ENCODE measurements at regions not wholly inside any gene's neighbourhood (a gene's known extent, or its start where the extent isn't known, plus 50 kb on each side); places are given as distances from the start of the nearest gene placed in this dataset.

- H3K27me3 ChIP-seq (replicated peaks in 1 of 4; ENCODE audit: control insufficient read depth in 3 of 4, extremely low read depth in 1 of 4, insufficient read depth in 3 of 4, low read length in 3 of 4) = no peaks in the 10 kb centered on the region
- H3K79me2 ChIP-seq (ENCODE audit: control insufficient read depth in 1 of 2, insufficient read depth in 2 of 2, low read length in 2 of 2) = no peaks in the 10 kb centered on the region
- no peak overlapping the region for H2BK15ac ChIP-seq (ENCODE audit: low read length)
- no peak overlapping the region for H2BK120ac ChIP-seq (replicated peaks; ENCODE audit: low read depth, low read length)
- H3K23me2 ChIP-seq (ENCODE audit: low read depth, low read length) = no peaks in the 10 kb centered on the region
- H2BK5ac ChIP-seq (ENCODE audit: low read depth, low read length) = no peak overlapping the region
- no peaks in the 10 kb centered on the region for H4K20me1 ChIP-seq (replicated peaks in 1 of 2; ENCODE audit: control insufficient read depth in 1 of 2, insufficient read depth in 2 of 2, low read length in 2 of 2)
- H3K14ac ChIP-seq (ENCODE audit: insufficient read length) = no peak overlapping the region
- no peaks in the 10 kb centered on the region for H3K9me3 ChIP-seq (ENCODE audit: insufficient read depth in 2 of 2, low read depth in 1 of 2, low read length in 1 of 2)
- no peak overlapping the region for H3K4me3 ChIP-seq (ENCODE audit: extremely low read depth in 1 of 4, insufficient read depth in 2 of 4, low read depth in 3 of 4, low read length in 4 of 4)
- POLR2A ChIA-PET (ENCODE audit: partially characterized antibody) = no interaction called here
- no peaks in the 10 kb centered on the region for H3K79me1 ChIP-seq (ENCODE audit: low read depth, low read length)
- CTCF ChIA-PET (ENCODE audit: partially characterized antibody) = interaction anchor here (1.1 to 1.5 kb wide), 3 partner anchors 202 to 283 kb away, joined by 3 to 5 read pairs (median 3); no protein-coding TSS in a partner anchor
- no peak overlapping the region for H3K4ac ChIP-seq (replicated peaks; ENCODE audit: insufficient read length, low read depth, low read length)
- H2BK12ac ChIP-seq (ENCODE audit: low read depth, low read length) = no peak overlapping the region
- no peak overlapping the region for H3K18ac ChIP-seq (ENCODE audit: extremely low read depth, low read length)
- no peak overlapping the region for H4K91ac ChIP-seq (replicated peaks; ENCODE audit: insufficient read length, low read length)
- no peak overlapping the region for H2BK20ac ChIP-seq (ENCODE audit: low read length)
- no peak overlapping the region for H4K5ac ChIP-seq (ENCODE audit: insufficient read length, low read depth, low read length)
- FAIRE-seq = no peak
- no peak overlapping the region for H3K9ac ChIP-seq (replicated peaks in 1 of 4; ENCODE audit: extremely low read depth in 1 of 4, low read depth in 3 of 4, low read length in 3 of 4)
- H3K4me2 ChIP-seq (ENCODE audit: insufficient read depth in 1 of 2, low read depth in 2 of 2, low read length in 2 of 2) = no peak overlapping the region
- H3K56ac ChIP-seq (replicated peaks; ENCODE audit: insufficient read length, low read depth, low read length) = no peak overlapping the region
- no peak for DNase-seq (ENCODE audit: low read depth in 1 of 2, low spot score in 2 of 2)
- no peaks in the 10 kb centered on the region for H3K4me1 ChIP-seq (replicated peaks in 1 of 4; ENCODE audit: control insufficient read depth in 3 of 4, insufficient read depth in 4 of 4, low read length in 3 of 4)
- H3K27ac ChIP-seq (ENCODE audit: low read depth, low read length) = no peak overlapping the region
- no peak overlapping the region for H2AFZ ChIP-seq (ENCODE audit: low read length)
- H2AK5ac ChIP-seq (ENCODE audit: low read depth, low read length) = no peak overlapping the region
- no peaks in the 10 kb centered on the region for H3K36me3 ChIP-seq (ENCODE audit: control insufficient read depth in 2 of 4, insufficient read depth in 4 of 4, low read length in 3 of 4)
- no peak overlapping the region for H3K23ac ChIP-seq (ENCODE audit: insufficient read length)
- H4K8ac ChIP-seq (ENCODE audit: extremely low read depth, insufficient read depth, low read length) = no peak overlapping the region
- TF ChIP-seq TCF12 (IDR thresholded peaks at IDR 0.05; ENCODE audit: low read depth, low read length) = no peak
- no peak for TF ChIP-seq MAX (IDR thresholded peaks at IDR 0.05)
- no peak for TF ChIP-seq RBBP5 (IDR thresholded peaks at IDR 0.05; ENCODE audit: borderline replicate concordance, low read depth, low read length)
- TF ChIP-seq TAF1 (IDR thresholded peaks at IDR 0.05; ENCODE audit: low read depth, low read length) = no peak
- no peak for TF ChIP-seq CBX8 (IDR thresholded peaks at IDR 0.05; ENCODE audit: borderline replicate concordance, low read depth, low read length)
- no peak for TF ChIP-seq NRF1 (IDR thresholded peaks at IDR 0.05; ENCODE audit: low read depth, low read length)
- TF ChIP-seq SIRT6 (IDR thresholded peaks at IDR 0.05; ENCODE audit: low read length) = no peak
- TF ChIP-seq POLR2A (IDR thresholded peaks at IDR 0.05; ENCODE audit: control extremely low read depth in 1 of 2, low read depth in 2 of 2, low read length in 2 of 2) = no peak
- TF ChIP-seq SP1 (IDR thresholded peaks at IDR 0.05; ENCODE audit: low read depth, low read length) = no peak
- no peak for TF ChIP-seq E2F6 (IDR thresholded peaks at IDR 0.05)
- TF ChIP-seq RAD21 (IDR thresholded peaks at IDR 0.05 in 1 of 2, conservative IDR thresholded peaks at IDR 0.05 in 1 of 2; ENCODE audit: low read depth in 2 of 2, low read length in 2 of 2) = no peak
- TF ChIP-seq CBX5 (IDR thresholded peaks at IDR 0.05; ENCODE audit: low read depth, low read length) = no peak
- TF ChIP-seq ZNF274 (IDR thresholded peaks at IDR 0.05; ENCODE audit: borderline replicate concordance, extremely low read depth, low read length) = no peak
- TF ChIP-seq NANOG (IDR thresholded peaks at IDR 0.05; ENCODE audit: insufficient read depth, low read depth, low read length, poor library complexity, severe bottlenecking) = no peak
- TF ChIP-seq KDM4A (IDR thresholded peaks at IDR 0.05; ENCODE audit: low read depth, low read length, severe bottlenecking) = no peak
- TF ChIP-seq POU5F1 (IDR thresholded peaks at IDR 0.05; ENCODE audit: low read depth, low read length) = no peak
Measured at GRCh38 chr2:187782301-187782700, 228.1 kb upstream of the TFPI start.

All from H1 (cell line).